Type B pancreatic cell (in vitro differentiated cells): ENCODE measurements at regions not wholly inside any gene's neighbourhood (a gene's known extent, or its start where the extent isn't known, plus 50 kb on each side); places are given as distances from the start of the nearest gene placed in this dataset.

ENCODE experiments used
- DNase-seq: peaks from one replicate; pipeline ENCODE4 v3.0.0; 2021; ENCODE audit warnings: mixed read lengths; ENCODE audit not compliant: unreplicated experiment; ENCODE audit errors: extremely low spot score
- H3K27ac Mint-ChIP-seq: 2 replicates; pipeline ENCODE4 v1.8.0; 2021; ENCODE audit warnings: mild to moderate bottlenecking, mixed read lengths
- H3K27me3 Mint-ChIP-seq: 2 replicates; pipeline ENCODE4 v1.8.0; 2021; ENCODE audit warnings: mixed read lengths
- H3K36me3 Mint-ChIP-seq: 2 replicates; pipeline ENCODE4 v1.8.0; 2021; ENCODE audit warnings: mixed read lengths
- H3K4me1 Mint-ChIP-seq: one replicate; pipeline ENCODE4 v1.8.0; 2021; ENCODE audit warnings: mixed read lengths; ENCODE audit not compliant: unreplicated experiment
- H3K4me3 Mint-ChIP-seq: 2 replicates; pipeline ENCODE4 v1.8.0; 2021; ENCODE audit warnings: mild to moderate bottlenecking, mixed read lengths
- H3K9me3 Mint-ChIP-seq: 2 replicates; pipeline ENCODE4 v1.8.0; 2021; ENCODE audit warnings: mixed read lengths
- CTCF ChIP-seq: fragments of 200-600 bp; sonication (generic); conservative IDR thresholded peaks from 2 replicates; pipeline ENCODE4 v1.5.0; 2021; ENCODE audit warnings: antibody characterized with exemption, mild to moderate bottlenecking

DNA sequence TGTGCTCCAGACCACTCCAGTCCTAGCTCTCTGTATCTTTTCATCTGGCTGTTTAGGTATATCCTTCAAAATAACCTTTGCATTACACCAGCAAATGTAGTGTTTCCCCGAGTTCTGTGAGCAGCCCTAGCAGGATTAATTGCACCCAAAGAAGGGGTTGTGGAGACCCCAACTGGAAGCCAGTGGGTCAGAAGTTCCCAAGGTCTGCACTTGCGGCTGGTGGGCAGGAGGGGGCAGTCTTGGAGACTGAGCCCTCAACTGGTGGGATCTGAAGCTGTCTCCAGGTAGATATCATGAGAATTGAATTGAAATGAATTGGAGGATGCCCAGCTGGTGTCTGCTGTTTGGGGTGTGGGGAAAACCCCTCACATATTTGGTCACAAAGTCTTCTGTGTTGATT, 1485.3 kb upstream of the TENM3 start:
- Mint-ChIP-seq H3K4me3 (no peak overlapping the region), H3K27me3 (no peaks in the 10 kb centered on the region), H3K27ac (no peak overlapping the region), H3K36me3 (no peaks in the 10 kb centered on the region), H3K9me3 (peaks cover 6% of the 10 kb centered on the region), H3K4me1 (no peaks in the 10 kb centered on the region)
- no peak for DNase-seq
- TF ChIP-seq CTCF = no peak

- Mint-ChIP-seq H3K36me3 (no peaks in the 10 kb centered on the region), H3K27ac (no peak overlapping the region), H3K27me3 (no peaks in the 10 kb centered on the region), H3K9me3 (no peaks in the 10 kb centered on the region), H3K4me3 (no peak overlapping the region), H3K4me1 (peaks cover 19% of the 10 kb centered on the region)
- no peak for TF ChIP-seq CTCF
- DNase-seq = no peak
Observed at GRCh38 chr4:180766045-180766444, 1477.2 kb upstream of the TENM3 start.

GRCh38 chr4:180766944-180767729, 1476.1 kb upstream of the TENM3 start:
- Mint-ChIP-seq H3K9me3 (no peaks in the 10 kb centered on the region), H3K4me3 (peak overlapping the region; percentile 2), H3K36me3 (no peaks in the 10 kb centered on the region), H3K27ac (peak overlapping the region; percentile 21), H3K4me1 (peaks cover 19% of the 10 kb centered on the region), H3K27me3 (no peaks in the 10 kb centered on the region)
- DNase-seq = no peak
- no peak for TF ChIP-seq CTCF

DNA sequence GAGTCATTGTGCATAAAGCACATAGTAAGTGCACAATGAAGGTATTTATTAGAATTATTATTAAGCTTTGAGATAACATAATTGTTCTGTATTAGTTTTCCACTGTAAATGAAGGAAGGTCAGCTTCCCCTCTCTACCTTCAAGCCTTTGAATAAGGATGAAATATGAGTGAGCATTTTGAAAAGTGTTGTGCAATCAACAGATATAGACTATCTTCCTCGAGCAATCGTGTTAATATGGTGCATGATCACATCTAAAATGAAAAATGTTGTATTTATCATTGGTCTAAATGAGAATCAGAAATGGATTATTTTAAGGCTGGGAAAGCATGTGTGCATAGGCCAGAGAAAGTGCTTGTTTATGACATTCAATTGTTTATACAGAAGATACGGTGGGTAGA, 1474.6 kb upstream of the TENM3 start:
- H3K4me3 Mint-ChIP-seq = no peak overlapping the region
- no peaks in the 10 kb centered on the region for H3K9me3 Mint-ChIP-seq
- H3K4me1 Mint-ChIP-seq = peaks cover 19% of the 10 kb centered on the region
- no peak overlapping the region for H3K27ac Mint-ChIP-seq
- no peaks in the 10 kb centered on the region for H3K27me3 Mint-ChIP-seq
- no peak for TF ChIP-seq CTCF
- H3K36me3 Mint-ChIP-seq = no peaks in the 10 kb centered on the region
- no peak for DNase-seq

DNA sequence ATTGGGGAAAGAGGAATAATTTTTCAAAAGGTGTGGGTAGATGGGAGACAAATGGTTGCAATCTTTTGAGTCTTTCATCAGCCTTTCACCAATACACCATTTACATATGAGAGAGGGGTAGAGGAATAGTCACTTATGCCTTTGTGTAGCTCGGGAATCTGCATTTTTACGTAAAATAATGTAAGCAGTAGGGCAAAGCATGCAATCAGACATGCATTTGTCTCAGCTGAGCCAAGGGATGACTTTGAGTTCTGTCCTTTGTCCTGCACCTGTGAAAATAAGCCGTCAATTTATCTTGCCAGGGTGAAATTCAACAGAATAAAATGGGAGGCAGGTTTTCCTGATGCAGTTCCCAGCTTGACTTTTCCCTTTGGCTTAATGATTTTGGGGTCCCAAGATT, 1473.4 kb upstream of the TENM3 start:
- Mint-ChIP-seq H3K4me3 (no peak overlapping the region), H3K27me3 (no peaks in the 10 kb centered on the region), H3K27ac (no peak overlapping the region), H3K36me3 (no peaks in the 10 kb centered on the region), H3K9me3 (no peaks in the 10 kb centered on the region), H3K4me1 (peaks cover 19% of the 10 kb centered on the region)
- DNase-seq = no peak
- no peak for TF ChIP-seq CTCF
